Astrocyte (in vitro differentiated cells and primary cell): ENCODE measurements at regions not wholly inside any gene's neighbourhood (a gene's known extent, or its start where the extent isn't known, plus 50 kb on each side); places are given as distances from the start of the nearest gene placed in this dataset.

ENCODE experiments used
- DNase-seq: peaks from one replicate; pipeline ENCODE4 v3.0.0-alpha.2; 2010; ENCODE audit warnings: low read depth
- FAIRE-seq: peaks from 2 replicates; lab custom pipeline; 2011; peaks lifted over from hg19 to GRCh38; lab: Jason Lieb, UNC
- H2AFZ ChIP-seq: 2 replicates; pipeline ENCODE4 v1.6.0; 2012; ENCODE audit warnings: low read depth, low read length, inconsistent platforms
- H3K27ac ChIP-seq: 2 replicates; pipeline ENCODE4 v1.5.1; 2011; ENCODE audit warnings: low read depth, low read length, inconsistent platforms
- H3K27me3 ChIP-seq: 2 replicates; pipeline ENCODE4 v1.6.0; 2011; ENCODE audit warnings: low read length, inconsistent platforms; ENCODE audit not compliant: insufficient read depth
- H3K36me3 ChIP-seq: 2 replicates; pipeline ENCODE4 v1.5.1; 2011; ENCODE audit warnings: low read length, inconsistent platforms; ENCODE audit not compliant: insufficient read depth
- H3K4me1 ChIP-seq: 2 replicates; pipeline ENCODE4 v1.5.1; 2011; ENCODE audit warnings: low read length, inconsistent platforms; ENCODE audit not compliant: insufficient read depth
- H3K4me2 ChIP-seq: 2 replicates; pipeline ENCODE4 v1.6.0; 2012; ENCODE audit warnings: low read length, inconsistent platforms
- H3K4me3 ChIP-seq: 2 replicates; pipeline ENCODE4 v1.5.1; 2011; ENCODE audit warnings: low read depth, mild to moderate bottlenecking, low read length, inconsistent platforms; ENCODE audit not compliant: insufficient read depth
- H3K79me2 ChIP-seq: 2 replicates; pipeline ENCODE4 v1.6.0; 2012; ENCODE audit warnings: mild to moderate bottlenecking, low read length, inconsistent platforms; ENCODE audit not compliant: insufficient read depth
- H3K9ac ChIP-seq: 2 replicates; pipeline ENCODE4 v1.6.0; 2012; ENCODE audit warnings: mild to moderate bottlenecking, low read length, inconsistent platforms
- H3K9me3 ChIP-seq: 2 replicates; pipeline ENCODE4 v1.5.1; 2012; ENCODE audit warnings: low read depth, mild to moderate bottlenecking, low read length, inconsistent platforms; ENCODE audit not compliant: insufficient read depth
- H4K20me1 ChIP-seq: 2 replicates; pipeline ENCODE4 v1.6.0; 2012; ENCODE audit warnings: low read length, inconsistent platforms; ENCODE audit not compliant: insufficient read depth
- H3K27ac Mint-ChIP-seq: one replicate; pipeline ENCODE4 v1.8.0; 2021; ENCODE audit warnings: mild to moderate bottlenecking, mixed read lengths; ENCODE audit not compliant: unreplicated experiment
- H3K27me3 Mint-ChIP-seq: one replicate; pipeline ENCODE4 v1.8.0; 2021; ENCODE audit warnings: low read depth, mixed read lengths; ENCODE audit not compliant: unreplicated experiment
- H3K36me3 Mint-ChIP-seq: one replicate; pipeline ENCODE4 v1.8.0; 2021; ENCODE audit warnings: low read depth, mixed read lengths; ENCODE audit not compliant: unreplicated experiment
- H3K4me1 Mint-ChIP-seq: one replicate; pipeline ENCODE4 v1.8.0; 2021; ENCODE audit warnings: low read depth, mixed read lengths; ENCODE audit not compliant: unreplicated experiment
- H3K4me3 Mint-ChIP-seq: one replicate; pipeline ENCODE4 v1.8.0; 2021; ENCODE audit warnings: mild to moderate bottlenecking, moderate library complexity, mixed read lengths; ENCODE audit not compliant: unreplicated experiment
- H3K9me3 Mint-ChIP-seq: one replicate; pipeline ENCODE4 v1.8.0; 2021; ENCODE audit warnings: mild to moderate bottlenecking, mixed read lengths; ENCODE audit not compliant: unreplicated experiment
- EZH2 ChIP-seq: IDR thresholded peaks from 2 replicates; pipeline ENCODE4 v1.6.1; 2012; ENCODE audit warnings: mild to moderate bottlenecking, low read length, inconsistent platforms; ENCODE audit not compliant: insufficient read depth
- TF ChIP-seq, protein P1 (sequence below): IDR thresholded peaks from 2 replicates; pipeline ENCODE4 v1.5.1; 2011; ENCODE audit warnings: low read depth, mild to moderate bottlenecking, inconsistent platforms, low read length, moderate library complexity; ENCODE audit not compliant: insufficient read depth

- Histone ChIP-seq H3K4me3 (no peak overlapping the region), H3K9ac (no peak overlapping the region), H4K20me1 (no peaks in the 10 kb centered on the region), H3K4me2 (no peak overlapping the region), H3K27ac (no peak overlapping the region), H3K4me1 (no peaks in the 10 kb centered on the region), H3K27me3 (no peaks in the 10 kb centered on the region), H3K79me2 (no peaks in the 10 kb centered on the region), H3K36me3 (no peaks in the 10 kb centered on the region), H3K9me3 (no peaks in the 10 kb centered on the region), H2AFZ (no peak overlapping the region)
- TF ChIP-seq, protein P1, sequence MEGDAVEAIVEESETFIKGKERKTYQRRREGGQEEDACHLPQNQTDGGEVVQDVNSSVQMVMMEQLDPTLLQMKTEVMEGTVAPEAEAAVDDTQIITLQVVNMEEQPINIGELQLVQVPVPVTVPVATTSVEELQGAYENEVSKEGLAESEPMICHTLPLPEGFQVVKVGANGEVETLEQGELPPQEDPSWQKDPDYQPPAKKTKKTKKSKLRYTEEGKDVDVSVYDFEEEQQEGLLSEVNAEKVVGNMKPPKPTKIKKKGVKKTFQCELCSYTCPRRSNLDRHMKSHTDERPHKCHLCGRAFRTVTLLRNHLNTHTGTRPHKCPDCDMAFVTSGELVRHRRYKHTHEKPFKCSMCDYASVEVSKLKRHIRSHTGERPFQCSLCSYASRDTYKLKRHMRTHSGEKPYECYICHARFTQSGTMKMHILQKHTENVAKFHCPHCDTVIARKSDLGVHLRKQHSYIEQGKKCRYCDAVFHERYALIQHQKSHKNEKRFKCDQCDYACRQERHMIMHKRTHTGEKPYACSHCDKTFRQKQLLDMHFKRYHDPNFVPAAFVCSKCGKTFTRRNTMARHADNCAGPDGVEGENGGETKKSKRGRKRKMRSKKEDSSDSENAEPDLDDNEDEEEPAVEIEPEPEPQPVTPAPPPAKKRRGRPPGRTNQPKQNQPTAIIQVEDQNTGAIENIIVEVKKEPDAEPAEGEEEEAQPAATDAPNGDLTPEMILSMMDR = no peak
- TF ChIP-seq EZH2 = no peak
- Mint-ChIP-seq H3K4me3 (no peak overlapping the region), H3K27me3 (peaks cover 3% of the 10 kb centered on the region), H3K27ac (no peak overlapping the region), H3K4me1 (no peaks in the 10 kb centered on the region), H3K36me3 (no peaks in the 10 kb centered on the region), H3K9me3 (peaks cover 19% of the 10 kb centered on the region)
- DNase-seq (no peak), FAIRE-seq (no peak)
These were observed 271.7 kb upstream of the KLF3 start for GRCh38 chr4:38392223-38392855.

DNA sequence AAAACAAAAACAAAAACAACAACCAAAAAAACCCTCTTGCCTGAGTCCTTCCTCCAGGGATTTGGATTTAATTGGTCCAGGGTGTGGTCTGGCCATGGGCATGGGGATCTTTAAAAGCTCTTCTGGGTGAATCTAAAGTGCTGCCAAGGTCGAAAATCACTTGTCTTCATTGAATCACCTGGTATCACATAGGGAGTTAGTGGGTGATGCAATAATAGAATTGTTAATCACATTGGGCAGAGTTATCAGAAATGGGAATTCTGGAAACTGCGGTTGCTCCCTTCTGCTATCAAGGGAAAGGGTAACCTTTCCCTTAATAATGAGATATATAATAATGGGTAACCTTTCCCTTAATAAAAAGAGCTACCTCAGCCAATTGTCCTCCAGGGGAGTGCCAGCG lies 267.9 kb upstream of the KLF3 start:
- Histone ChIP-seq H3K27ac (no peak overlapping the region), H3K4me2 (no peak overlapping the region), H3K9me3 (peaks cover 2% of the 10 kb centered on the region), H3K4me3 (no peak overlapping the region), H3K79me2 (no peaks in the 10 kb centered on the region), H3K27me3 (no peaks in the 10 kb centered on the region), H3K4me1 (no peaks in the 10 kb centered on the region), H2AFZ (no peak overlapping the region), H3K36me3 (no peaks in the 10 kb centered on the region), H4K20me1 (no peaks in the 10 kb centered on the region), H3K9ac (no peak overlapping the region)
- Mint-ChIP-seq H3K4me3 (no peak overlapping the region), H3K27me3 (no peaks in the 10 kb centered on the region), H3K27ac (no peak overlapping the region), H3K9me3 (peaks cover 14% of the 10 kb centered on the region), H3K36me3 (no peaks in the 10 kb centered on the region), H3K4me1 (no peaks in the 10 kb centered on the region)
- FAIRE-seq (no peak), DNase-seq (no peak)
- no peak for TF ChIP-seq EZH2
- TF ChIP-seq, protein P1 = no peak

DNA sequence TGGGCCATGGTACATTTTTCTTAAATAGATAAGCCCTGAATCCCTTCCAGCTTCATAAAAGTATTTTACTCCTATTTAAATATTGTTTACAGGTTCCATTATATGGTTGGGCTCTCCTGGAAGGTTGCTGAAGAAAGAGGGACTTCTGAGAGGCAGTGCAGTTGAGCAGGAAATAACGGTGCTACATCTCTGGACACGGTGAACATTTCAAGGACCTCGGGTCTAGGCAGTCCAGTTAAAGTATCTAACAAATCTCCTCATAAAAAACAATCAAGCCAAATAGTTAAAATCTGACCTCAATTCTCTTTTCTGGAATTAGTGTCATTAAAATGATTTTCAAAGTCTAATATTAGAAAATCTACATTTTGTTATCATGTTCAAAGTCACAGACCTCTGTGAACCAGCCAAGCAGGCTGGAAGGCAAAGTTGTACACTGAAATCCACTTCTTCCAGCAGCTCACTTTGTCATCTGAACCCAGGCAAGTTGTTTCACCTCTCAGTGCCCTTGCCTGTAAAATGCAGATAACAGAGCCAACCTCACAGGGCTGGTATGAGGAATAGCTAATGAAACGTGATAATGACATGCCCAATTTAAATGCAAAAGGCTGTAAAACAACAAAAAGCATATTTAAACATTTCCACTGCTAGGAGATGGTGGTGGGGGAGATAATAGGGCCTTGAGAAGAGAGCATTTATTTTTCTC lies 267.0 kb upstream of the KLF3 start:
- Histone ChIP-seq H3K27me3 (no peaks in the 10 kb centered on the region), H3K9ac (no peak overlapping the region), H3K4me2 (no peak overlapping the region), H3K36me3 (no peaks in the 10 kb centered on the region), H3K4me3 (no peak overlapping the region), H3K27ac (no peak overlapping the region), H4K20me1 (no peaks in the 10 kb centered on the region), H3K79me2 (no peaks in the 10 kb centered on the region), H3K9me3 (peaks cover 2% of the 10 kb centered on the region), H2AFZ (no peak overlapping the region), H3K4me1 (no peaks in the 10 kb centered on the region)
- TF ChIP-seq, protein P1 = no peak
- no peak for TF ChIP-seq EZH2
- H3K27ac Mint-ChIP-seq = no peak overlapping the region
- H3K4me1 Mint-ChIP-seq = no peaks in the 10 kb centered on the region
- no peak overlapping the region for H3K4me3 Mint-ChIP-seq
- no peak for FAIRE-seq
- no peak for DNase-seq
- no peaks in the 10 kb centered on the region for H3K27me3 Mint-ChIP-seq
- peaks cover 14% of the 10 kb centered on the region for H3K9me3 Mint-ChIP-seq
- no peaks in the 10 kb centered on the region for H3K36me3 Mint-ChIP-seq
